Progenitor cell of endocrine pancreas (in vitro differentiated cells): ENCODE measurements at regions not wholly inside any gene's neighbourhood (a gene's known extent, or its start where the extent isn't known, plus 50 kb on each side); places are given as distances from the start of the nearest gene placed in this dataset.

ENCODE experiments used
- DNase-seq: peaks from one replicate; pipeline ENCODE4 v3.0.0; 2021; ENCODE audit warnings: low spot score; ENCODE audit not compliant: unreplicated experiment
- H3K27ac Mint-ChIP-seq: 2 replicates; pipeline ENCODE4 v1.8.0; 2021; ENCODE audit warnings: mild to moderate bottlenecking, moderate library complexity, mixed read lengths
- H3K27me3 Mint-ChIP-seq: 2 replicates; pipeline ENCODE4 v1.8.0; 2021; ENCODE audit warnings: mixed read lengths
- H3K36me3 Mint-ChIP-seq: 2 replicates; pipeline ENCODE4 v1.8.0; 2022; ENCODE audit warnings: mixed read lengths; ENCODE audit not compliant: insufficient read depth
- H3K4me1 Mint-ChIP-seq: 2 replicates; pipeline ENCODE4 v1.8.0; 2021; ENCODE audit warnings: low read depth, mixed read lengths
- H3K4me3 Mint-ChIP-seq: 2 replicates; pipeline ENCODE4 v1.8.0; 2021; ENCODE audit warnings: low read depth, mild to moderate bottlenecking, moderate library complexity, mixed read lengths
- H3K9me3 Mint-ChIP-seq: 2 replicates; pipeline ENCODE4 v1.8.0; 2021; ENCODE audit warnings: low read depth, mixed read lengths
- TF ChIP-seq, protein P1 (sequence below): fragments of 200-600 bp; sonication (generic); IDR thresholded peaks from one replicate; pipeline ENCODE4 v1.5.0; 2021; ENCODE audit warnings: antibody characterized with exemption, mild to moderate bottlenecking; ENCODE audit not compliant: unreplicated experiment

DNA sequence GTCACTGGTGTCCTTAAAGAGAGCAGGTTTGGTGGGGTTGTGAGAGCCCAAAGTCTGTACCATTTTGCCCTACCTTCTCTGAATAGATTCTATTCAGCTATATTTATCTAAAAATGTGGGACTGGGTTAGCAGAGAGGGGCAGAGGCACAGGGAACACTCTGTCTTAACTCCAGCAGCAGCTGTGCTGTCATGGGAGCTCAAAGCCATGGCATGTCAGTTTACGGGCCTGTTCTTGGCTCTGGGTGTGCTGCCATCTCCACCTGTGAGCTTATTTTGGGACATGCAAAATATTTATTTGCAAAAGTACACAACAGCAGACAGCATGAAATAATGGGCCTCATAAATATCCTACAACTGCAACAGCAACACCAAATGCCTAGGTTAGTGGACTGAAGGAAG is 129.6 kb upstream of the KCTD1 start:
- Mint-ChIP-seq H3K36me3 (no peaks in the 10 kb centered on the region), H3K4me1 (peaks cover 8% of the 10 kb centered on the region), H3K27me3 (peaks cover 9% of the 10 kb centered on the region), H3K27ac (no peak overlapping the region), H3K4me3 (no peak overlapping the region), H3K9me3 (peaks cover 11% of the 10 kb centered on the region)
- no peak for DNase-seq
- TF ChIP-seq, protein P1, sequence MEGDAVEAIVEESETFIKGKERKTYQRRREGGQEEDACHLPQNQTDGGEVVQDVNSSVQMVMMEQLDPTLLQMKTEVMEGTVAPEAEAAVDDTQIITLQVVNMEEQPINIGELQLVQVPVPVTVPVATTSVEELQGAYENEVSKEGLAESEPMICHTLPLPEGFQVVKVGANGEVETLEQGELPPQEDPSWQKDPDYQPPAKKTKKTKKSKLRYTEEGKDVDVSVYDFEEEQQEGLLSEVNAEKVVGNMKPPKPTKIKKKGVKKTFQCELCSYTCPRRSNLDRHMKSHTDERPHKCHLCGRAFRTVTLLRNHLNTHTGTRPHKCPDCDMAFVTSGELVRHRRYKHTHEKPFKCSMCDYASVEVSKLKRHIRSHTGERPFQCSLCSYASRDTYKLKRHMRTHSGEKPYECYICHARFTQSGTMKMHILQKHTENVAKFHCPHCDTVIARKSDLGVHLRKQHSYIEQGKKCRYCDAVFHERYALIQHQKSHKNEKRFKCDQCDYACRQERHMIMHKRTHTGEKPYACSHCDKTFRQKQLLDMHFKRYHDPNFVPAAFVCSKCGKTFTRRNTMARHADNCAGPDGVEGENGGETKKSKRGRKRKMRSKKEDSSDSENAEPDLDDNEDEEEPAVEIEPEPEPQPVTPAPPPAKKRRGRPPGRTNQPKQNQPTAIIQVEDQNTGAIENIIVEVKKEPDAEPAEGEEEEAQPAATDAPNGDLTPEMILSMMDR, result no peak

- H3K4me1 Mint-ChIP-seq, result peaks cover 3% of the 10 kb centered on the region
- peaks cover 33% of the 10 kb centered on the region for H3K27me3 Mint-ChIP-seq
- H3K27ac Mint-ChIP-seq, result no peak overlapping the region
- no peak for DNase-seq
- no peaks in the 10 kb centered on the region for H3K9me3 Mint-ChIP-seq
- no peak overlapping the region for H3K4me3 Mint-ChIP-seq
- H3K36me3 Mint-ChIP-seq, result no peaks in the 10 kb centered on the region
- TF ChIP-seq, protein P1, result no peak
Measured at GRCh38 chr18:26667046-26667445, 118.7 kb upstream of the KCTD1 start.

DNA sequence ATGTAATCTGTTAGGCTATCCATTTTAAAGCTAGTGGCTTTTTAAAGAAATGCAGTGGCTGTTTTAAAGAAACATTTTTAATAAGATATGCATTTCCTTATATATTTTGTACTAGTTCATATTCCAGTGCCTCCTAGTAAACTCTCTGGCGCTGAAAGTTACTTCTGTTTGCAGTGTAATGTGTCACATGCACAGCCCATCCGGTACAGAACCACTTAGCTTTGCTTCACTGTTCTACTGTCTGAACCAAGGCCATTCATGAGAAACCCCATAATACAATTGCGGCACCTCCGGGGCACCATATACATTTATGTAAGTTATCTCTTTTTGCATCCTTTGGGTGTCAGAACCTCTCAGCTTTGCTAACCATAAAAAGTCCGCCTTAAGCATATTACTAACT is 114.6 kb upstream of the KCTD1 start:
- H3K4me1 Mint-ChIP-seq, result peaks cover 17% of the 10 kb centered on the region
- TF ChIP-seq, protein P1, result no peak
- no peak overlapping the region for H3K4me3 Mint-ChIP-seq
- no peak overlapping the region for H3K27ac Mint-ChIP-seq
- H3K9me3 Mint-ChIP-seq, result no peaks in the 10 kb centered on the region
- no peaks in the 10 kb centered on the region for H3K36me3 Mint-ChIP-seq
- no peak for DNase-seq
- H3K27me3 Mint-ChIP-seq, result peaks cover 20% of the 10 kb centered on the region

DNA sequence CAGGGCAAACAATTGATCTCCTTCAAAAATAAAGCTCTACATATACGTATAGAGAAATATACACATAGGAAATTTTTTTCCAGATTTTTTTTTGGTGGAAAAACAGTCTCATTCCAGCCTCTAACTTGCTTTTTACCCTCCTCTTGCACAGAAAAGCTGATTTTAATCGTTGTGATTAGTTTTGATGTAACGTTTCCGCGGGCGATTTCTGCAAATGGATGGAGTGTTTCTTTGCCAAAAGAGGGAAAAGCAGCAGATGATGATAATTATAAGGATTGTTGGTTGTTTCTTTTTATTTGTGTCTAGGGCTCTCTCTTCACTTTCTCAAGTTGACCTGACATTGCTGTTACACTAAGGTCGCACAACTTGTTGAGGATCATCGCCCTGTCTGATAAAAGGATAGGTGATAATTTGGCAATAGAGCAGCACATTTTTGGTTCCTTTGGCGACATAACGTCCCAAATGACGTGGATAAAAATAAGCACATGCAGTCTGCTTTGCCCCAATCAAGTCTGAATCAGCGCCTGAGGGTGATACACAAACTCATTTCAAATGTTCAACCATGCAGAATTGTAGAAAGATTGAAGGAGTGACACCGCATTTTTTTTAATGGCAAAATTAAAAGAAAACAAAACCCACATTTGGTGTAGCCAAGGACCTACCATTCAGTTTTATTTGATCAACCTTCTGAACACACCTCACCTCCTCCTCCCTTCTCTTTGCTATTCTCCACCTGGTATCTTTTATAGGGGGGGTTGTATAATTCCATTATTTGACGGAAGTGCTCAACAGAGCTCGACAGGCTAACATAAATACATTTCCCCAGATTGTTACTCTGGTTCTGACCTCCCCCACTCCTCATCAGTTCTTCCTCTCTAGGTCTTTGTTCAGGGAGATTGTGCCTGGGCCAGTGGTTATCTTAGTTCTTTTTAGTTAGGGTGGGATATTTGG is 109.6 kb upstream of the KCTD1 start:
- TF ChIP-seq, protein P1, result no peak
- Mint-ChIP-seq H3K27me3 (peaks cover 5% of the 10 kb centered on the region), H3K36me3 (no peaks in the 10 kb centered on the region), H3K4me3 (peak overlapping the region; percentile 97), H3K27ac (peak overlapping the region; percentile 97), H3K4me1 (peaks cover 35% of the 10 kb centered on the region), H3K9me3 (no peaks in the 10 kb centered on the region)
- DNase-seq, result no peak

- Mint-ChIP-seq H3K4me3 (peak overlapping the region; percentile 97), H3K27ac (peak overlapping the region; percentile 97), H3K9me3 (no peaks in the 10 kb centered on the region), H3K4me1 (peaks cover 35% of the 10 kb centered on the region), H3K36me3 (no peaks in the 10 kb centered on the region), H3K27me3 (peaks cover 10% of the 10 kb centered on the region)
- TF ChIP-seq, protein P1, result peak; percentile 41
- DNase-seq, result peak; percentile 57
Measured at GRCh38 chr18:26656944-26657536, 108.7 kb upstream of the KCTD1 start.
